Gastroesophageal sphincter (tissue), 3 donors: ENCODE measurements at regions not wholly inside any gene's neighbourhood (a gene's known extent, or its start where the extent isn't known, plus 50 kb on each side); places are given as distances from the start of the nearest gene placed in this dataset.

Experiments used
- EP300 ChIP-seq: sonication (generic); formaldehyde crosslinking; IDR thresholded peaks from one replicate; pipeline ENCODE4 v1.6.1; 2017; ENCODE audit warnings: antibody characterized with exemption, mild to moderate bottlenecking
- POLR2A ChIP-seq, 2 donors: fragments of 450-650 bp; IDR thresholded peaks; one replicate each; pipeline ENCODE4 v1.6.1; 2017; ENCODE audit warnings: antibody characterized with exemption in 2 of 2, mild to moderate bottlenecking in 2 of 2, moderate library complexity in 1 of 2
- POLR2AphosphoS5 ChIP-seq: sonication (generic); formaldehyde crosslinking; IDR thresholded peaks from one replicate; pipeline ENCODE4 v1.6.1; 2017; ENCODE audit warnings: antibody characterized with exemption
- TF ChIP-seq, protein P1 (sequence below), 4 experiments: fragments of 200-600 bp in 2 of 4; fragments of 450-650 bp in 2 of 4; sonication (generic) in 1 of 4; IDR thresholded peaks; one replicate each; pipeline ENCODE4 v1.5.1; 2017 to 2019; ENCODE audit warnings: antibody characterized with exemption in 4 of 4, mild to moderate bottlenecking in 2 of 4, moderate library complexity in 2 of 4

DNA sequence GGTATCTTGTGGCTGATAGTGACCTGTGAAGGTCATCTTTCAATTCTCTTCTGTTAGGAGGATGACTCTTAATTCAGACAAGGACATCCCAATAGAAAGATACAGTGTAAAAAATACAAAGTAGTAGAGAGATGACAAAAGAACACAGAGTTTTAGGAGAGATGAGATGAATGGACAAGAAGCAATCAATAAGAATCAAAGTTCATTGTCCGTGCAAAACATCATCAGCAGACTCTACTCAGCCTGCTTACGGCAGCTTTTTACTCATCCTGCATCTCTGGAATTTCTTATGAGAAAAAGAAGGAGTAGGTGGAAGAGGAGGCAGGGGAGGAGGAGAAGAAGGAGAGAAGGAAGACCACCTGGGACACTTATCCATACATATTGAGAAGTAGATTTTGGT lies 2131.7 kb downstream of the ARAP2 start:
- TF ChIP-seq, protein P1, sequence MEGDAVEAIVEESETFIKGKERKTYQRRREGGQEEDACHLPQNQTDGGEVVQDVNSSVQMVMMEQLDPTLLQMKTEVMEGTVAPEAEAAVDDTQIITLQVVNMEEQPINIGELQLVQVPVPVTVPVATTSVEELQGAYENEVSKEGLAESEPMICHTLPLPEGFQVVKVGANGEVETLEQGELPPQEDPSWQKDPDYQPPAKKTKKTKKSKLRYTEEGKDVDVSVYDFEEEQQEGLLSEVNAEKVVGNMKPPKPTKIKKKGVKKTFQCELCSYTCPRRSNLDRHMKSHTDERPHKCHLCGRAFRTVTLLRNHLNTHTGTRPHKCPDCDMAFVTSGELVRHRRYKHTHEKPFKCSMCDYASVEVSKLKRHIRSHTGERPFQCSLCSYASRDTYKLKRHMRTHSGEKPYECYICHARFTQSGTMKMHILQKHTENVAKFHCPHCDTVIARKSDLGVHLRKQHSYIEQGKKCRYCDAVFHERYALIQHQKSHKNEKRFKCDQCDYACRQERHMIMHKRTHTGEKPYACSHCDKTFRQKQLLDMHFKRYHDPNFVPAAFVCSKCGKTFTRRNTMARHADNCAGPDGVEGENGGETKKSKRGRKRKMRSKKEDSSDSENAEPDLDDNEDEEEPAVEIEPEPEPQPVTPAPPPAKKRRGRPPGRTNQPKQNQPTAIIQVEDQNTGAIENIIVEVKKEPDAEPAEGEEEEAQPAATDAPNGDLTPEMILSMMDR (IDR thresholded peaks at IDR 0.05), result no peak
- no peak for TF ChIP-seq POLR2AphosphoS5
- no peak for TF ChIP-seq POLR2A (IDR thresholded peaks at IDR 0.05)
- no peak for TF ChIP-seq EP300
